A673 (cell line): ENCODE measurements at regions not wholly inside any gene's neighbourhood (a gene's known extent, or its start where the extent isn't known, plus 50 kb on each side); places are given as distances from the start of the nearest gene placed in this dataset.

Experiments used
- CTCF ChIP-seq: fragments of 300-800, 200-600 bp; sonication (generic); conservative IDR thresholded peaks from 2 replicates; pipeline ENCODE4 v1.5.1; 2017; ENCODE audit warnings: low read depth, mild to moderate bottlenecking, antibody characterized with exemption, low read length, moderate library complexity, mixed read lengths
- EZH2 ChIP-seq: fragments of 200-600 bp; sonication (generic); IDR thresholded peaks from 2 replicates; pipeline ENCODE4 v1.6.1; 2017; ENCODE audit warnings: borderline replicate concordance, low read depth, mild to moderate bottlenecking, mixed read lengths, antibody characterized with exemption, low read length; ENCODE audit not compliant: poor library complexity, severe bottlenecking

DNA sequence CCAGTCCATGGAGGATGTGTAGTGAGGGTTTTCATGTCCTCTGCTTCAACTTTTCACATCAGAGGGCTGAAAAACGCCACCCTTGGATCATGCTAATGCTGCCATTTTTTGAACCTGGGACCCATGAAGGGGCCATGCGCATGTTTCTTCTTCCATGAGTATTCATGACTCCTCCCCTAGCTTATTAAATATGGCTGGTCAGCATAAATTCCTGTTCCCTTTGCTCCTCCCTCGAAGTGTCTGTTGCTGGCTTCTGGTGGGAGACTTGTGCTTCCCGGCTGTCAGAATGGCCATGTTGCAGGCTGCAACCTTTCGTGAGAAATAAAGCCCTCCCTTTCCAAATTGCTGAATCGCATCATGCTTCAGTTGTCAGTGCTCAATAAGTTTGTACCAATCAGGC is 711.2 kb upstream of the KIRREL3 start:
- no peak for TF ChIP-seq CTCF
- TF ChIP-seq EZH2 = no peak
